Smooth muscle cell (in vitro differentiated cells): ENCODE measurements at regions not wholly inside any gene's neighbourhood (a gene's known extent, or its start where the extent isn't known, plus 50 kb on each side); places are given as distances from the start of the nearest gene placed in this dataset.

Source experiments
- DNase-seq: peaks from one replicate; lab custom pipeline; 2025; ENCODE audit not compliant: unreplicated experiment; lab: John Stamatoyannopoulos, UW
- H2AFZ ChIP-seq: fragments of 200-600 bp; sonication (generic); 2 replicates; pipeline ENCODE4 v1.6.0; 2016; ENCODE audit warnings: antibody characterized with exemption, low read depth, mild to moderate bottlenecking
- H3F3A ChIP-seq: fragments of 200-600 bp; sonication (generic); 2 replicates; pipeline ENCODE4 v1.6.0; 2017; ENCODE audit warnings: antibody characterized with exemption, low read depth
- H3K27ac ChIP-seq: fragments of 200-600 bp; sonication (generic); 2 replicates; pipeline ENCODE4 v1.5.1; 2016; ENCODE audit warnings: low read depth, mild to moderate bottlenecking
- H3K27me3 ChIP-seq: fragments of 200-600 bp; sonication (generic); 2 replicates; pipeline ENCODE4 v1.6.1; 2016; ENCODE audit warnings: low read depth, mild to moderate bottlenecking
- H3K36me3 ChIP-seq: fragments of 200-600 bp; sonication (generic); 2 replicates; pipeline ENCODE4 v1.5.1; 2016; ENCODE audit warnings: low read depth
- H3K4me1 ChIP-seq: fragments of 200-600 bp; sonication (generic); 2 replicates; pipeline ENCODE4 v1.5.1; 2016; ENCODE audit warnings: low read depth
- H3K4me2 ChIP-seq: fragments of 200-600 bp; sonication (generic); 2 replicates; pipeline ENCODE4 v1.6.0; 2016; ENCODE audit warnings: mild to moderate bottlenecking
- H3K4me3 ChIP-seq: fragments of 200-600 bp; sonication (generic); 2 replicates; pipeline ENCODE4 v1.5.1; 2016; ENCODE audit warnings: mild to moderate bottlenecking
- H3K79me2 ChIP-seq: fragments of 200-600 bp; sonication (generic); 2 replicates; pipeline ENCODE4 v1.6.0; 2016; ENCODE audit warnings: low read depth, mild to moderate bottlenecking
- H3K9ac ChIP-seq: fragments of 200-600 bp; sonication (generic); 2 replicates; pipeline ENCODE4 v1.6.0; 2016; ENCODE audit warnings: low read depth
- H3K9me3 ChIP-seq: fragments of 200-600 bp; sonication (generic); replicated peaks from 2 replicates; pipeline ENCODE4 v1.5.1; 2016; ENCODE audit warnings: low read depth
- H4K20me1 ChIP-seq: fragments of 200-600 bp; sonication (generic); 2 replicates; pipeline ENCODE4 v1.6.0; 2016; ENCODE audit warnings: low read depth
- WGBS: methylation state at CpG from one replicate; pipeline ENCODE4 v1.1.7; 2016; ENCODE audit warnings: low lambda C conversion rate; 5-methylcytosine and 5-hydroxymethylcytosine counted together
- TF ChIP-seq, protein P1 (sequence below): fragments of 200-600 bp; sonication (generic); IDR thresholded peaks from 2 replicates; pipeline ENCODE4 v1.5.1; 2017; ENCODE audit warnings: borderline replicate concordance, mild to moderate bottlenecking, antibody characterized with exemption; ENCODE audit not compliant: insufficient read depth, poor library complexity, severe bottlenecking

DNA sequence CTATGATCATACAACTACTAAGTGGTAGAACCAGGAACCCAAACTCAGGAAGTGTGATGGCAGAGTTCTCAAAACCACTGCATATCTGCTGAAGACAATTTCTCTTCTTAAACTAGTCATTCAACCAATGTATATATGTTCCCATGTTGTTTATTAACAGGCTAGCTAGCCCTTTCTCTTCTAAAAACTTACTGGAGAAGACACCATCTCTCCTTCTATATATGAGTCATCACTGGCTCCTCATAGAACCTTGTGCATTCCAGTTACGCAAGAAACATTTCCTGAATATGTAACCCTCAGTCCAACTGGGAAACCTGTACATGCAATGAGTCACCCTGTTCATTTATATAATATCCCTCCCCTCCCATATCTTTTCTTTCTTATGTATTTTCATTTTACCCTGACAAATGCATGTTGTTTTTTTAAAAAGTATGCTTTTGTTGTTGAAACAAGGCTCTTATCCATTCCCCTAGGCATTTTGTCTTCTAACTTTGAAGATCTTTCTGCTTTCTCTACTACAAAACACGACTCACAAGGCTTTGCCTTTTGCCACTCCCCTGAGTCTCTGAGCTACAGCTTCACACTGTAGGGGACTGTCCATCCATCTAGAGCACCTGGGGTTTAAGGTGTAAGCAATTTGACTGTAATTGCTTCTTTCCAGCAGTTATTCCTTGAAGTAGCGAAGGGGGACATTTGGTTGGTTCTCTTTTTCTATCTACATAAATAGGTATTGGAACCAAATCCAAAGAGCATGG is 119.5 kb downstream of the ANXA1 start:
- Histone ChIP-seq H3K36me3 (no peaks in the 10 kb centered on the region), H3K4me2 (peak overlapping the region; percentile 9), H3K4me3 (no peak overlapping the region), H3K27me3 (no peaks in the 10 kb centered on the region), H3K9ac (no peak overlapping the region), H3K27ac (peak overlapping the region; percentile 31), H3K79me2 (no peaks in the 10 kb centered on the region), H3K4me1 (peaks cover 9% of the 10 kb centered on the region), H4K20me1 (no peaks in the 10 kb centered on the region), H3F3A (no peaks in the 10 kb centered on the region), H2AFZ (no peak overlapping the region), H3K9me3 (no peaks in the 10 kb centered on the region)
- WGBS: 54% methylated on average over 3 of the region's 3 CpGs
- TF ChIP-seq, protein P1, sequence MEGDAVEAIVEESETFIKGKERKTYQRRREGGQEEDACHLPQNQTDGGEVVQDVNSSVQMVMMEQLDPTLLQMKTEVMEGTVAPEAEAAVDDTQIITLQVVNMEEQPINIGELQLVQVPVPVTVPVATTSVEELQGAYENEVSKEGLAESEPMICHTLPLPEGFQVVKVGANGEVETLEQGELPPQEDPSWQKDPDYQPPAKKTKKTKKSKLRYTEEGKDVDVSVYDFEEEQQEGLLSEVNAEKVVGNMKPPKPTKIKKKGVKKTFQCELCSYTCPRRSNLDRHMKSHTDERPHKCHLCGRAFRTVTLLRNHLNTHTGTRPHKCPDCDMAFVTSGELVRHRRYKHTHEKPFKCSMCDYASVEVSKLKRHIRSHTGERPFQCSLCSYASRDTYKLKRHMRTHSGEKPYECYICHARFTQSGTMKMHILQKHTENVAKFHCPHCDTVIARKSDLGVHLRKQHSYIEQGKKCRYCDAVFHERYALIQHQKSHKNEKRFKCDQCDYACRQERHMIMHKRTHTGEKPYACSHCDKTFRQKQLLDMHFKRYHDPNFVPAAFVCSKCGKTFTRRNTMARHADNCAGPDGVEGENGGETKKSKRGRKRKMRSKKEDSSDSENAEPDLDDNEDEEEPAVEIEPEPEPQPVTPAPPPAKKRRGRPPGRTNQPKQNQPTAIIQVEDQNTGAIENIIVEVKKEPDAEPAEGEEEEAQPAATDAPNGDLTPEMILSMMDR: no peak
- DNase-seq: no peak

DNA sequence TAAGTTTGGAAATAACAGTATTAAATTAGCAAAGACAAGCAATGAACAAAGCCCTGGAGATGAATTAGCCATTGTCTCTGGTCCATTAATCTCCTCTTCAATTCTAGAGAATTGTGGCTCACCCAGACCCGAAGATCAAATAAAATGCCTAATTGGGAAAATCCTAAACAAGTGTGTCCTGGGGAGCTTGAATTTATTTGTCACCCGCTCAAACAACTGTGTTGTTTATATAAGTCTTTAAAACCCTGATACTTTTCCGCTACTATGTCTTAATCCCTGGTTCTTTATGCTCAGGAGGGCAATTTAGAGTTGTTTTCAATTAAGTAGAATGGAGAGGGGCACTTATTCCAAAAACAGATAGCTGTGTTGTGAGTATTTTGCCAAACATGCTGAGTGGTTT is 128.4 kb downstream of the ANXA1 start:
- H3K9me3 ChIP-seq: no peaks in the 10 kb centered on the region
- H3K4me2 ChIP-seq: no peak overlapping the region
- 74% methylated on average over 3 of the region's 3 CpGs for WGBS
- H3K4me1 ChIP-seq: peaks cover 26% of the 10 kb centered on the region
- TF ChIP-seq, protein P1: no peak
- no peak for DNase-seq
- no peak overlapping the region for H3K4me3 ChIP-seq
- no peaks in the 10 kb centered on the region for H3K27me3 ChIP-seq
- no peak overlapping the region for H2AFZ ChIP-seq
- H3K36me3 ChIP-seq: no peaks in the 10 kb centered on the region
- no peaks in the 10 kb centered on the region for H4K20me1 ChIP-seq
- H3K9ac ChIP-seq: no peak overlapping the region
- no peak overlapping the region for H3K27ac ChIP-seq
- H3F3A ChIP-seq: no peaks in the 10 kb centered on the region
- no peaks in the 10 kb centered on the region for H3K79me2 ChIP-seq

DNA sequence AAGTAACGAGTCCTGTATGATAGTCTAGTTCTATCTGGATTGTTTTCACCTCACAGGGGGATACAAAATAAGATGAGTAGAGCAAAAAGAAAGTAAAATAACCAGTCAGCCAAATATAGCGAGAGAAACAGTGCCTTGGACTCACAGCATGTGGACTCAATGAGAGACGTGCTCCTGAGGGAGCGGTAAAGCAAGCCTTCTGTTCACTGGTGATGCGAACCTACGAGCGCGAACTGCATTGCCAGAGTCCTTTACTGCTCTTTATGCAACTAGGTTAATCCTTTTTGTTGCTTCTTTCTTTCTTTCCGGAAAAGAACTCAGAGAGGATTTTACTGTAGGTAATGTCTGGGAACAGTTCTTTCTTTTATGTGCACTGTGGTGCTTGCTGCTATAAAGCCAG is 132.7 kb downstream of the ANXA1 start:
- Histone ChIP-seq H3K4me3 (no peak overlapping the region), H3K79me2 (no peaks in the 10 kb centered on the region), H3K9ac (no peak overlapping the region), H3K9me3 (no peaks in the 10 kb centered on the region), H3K27me3 (no peaks in the 10 kb centered on the region), H3K36me3 (no peaks in the 10 kb centered on the region), H3K4me2 (no peak overlapping the region), H3K27ac (no peak overlapping the region), H3K4me1 (peaks cover 15% of the 10 kb centered on the region), H3F3A (no peaks in the 10 kb centered on the region), H4K20me1 (no peaks in the 10 kb centered on the region), H2AFZ (no peak overlapping the region)
- no peak for DNase-seq
- WGBS: 92% methylated on average over 9 of the region's 9 CpGs
- TF ChIP-seq, protein P1: no peak

DNA sequence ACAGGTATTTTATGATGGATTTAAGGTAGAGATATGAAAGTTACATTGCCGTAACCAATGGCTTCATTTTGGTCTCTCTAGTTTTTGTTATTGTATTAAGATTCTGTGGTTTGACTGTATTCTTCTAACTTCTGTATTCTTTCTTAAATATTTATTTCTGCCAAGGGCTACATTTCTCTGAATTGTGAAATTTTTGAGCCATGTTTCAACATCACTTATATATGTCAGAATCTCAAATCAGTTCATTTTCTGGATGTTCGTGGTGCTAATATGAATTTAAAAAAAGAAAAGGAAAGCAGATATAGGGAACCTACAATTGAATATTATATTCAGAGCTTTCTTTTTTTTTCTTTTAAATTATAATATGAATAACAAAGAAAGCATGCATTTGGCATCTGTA is 142.7 kb downstream of the ANXA1 start:
- Histone ChIP-seq H3F3A (no peaks in the 10 kb centered on the region), H3K27ac (no peak overlapping the region), H4K20me1 (no peaks in the 10 kb centered on the region), H3K9ac (no peak overlapping the region), H2AFZ (no peak overlapping the region), H3K4me3 (no peak overlapping the region), H3K9me3 (no peaks in the 10 kb centered on the region), H3K36me3 (no peaks in the 10 kb centered on the region), H3K27me3 (no peaks in the 10 kb centered on the region), H3K4me2 (no peak overlapping the region), H3K4me1 (no peaks in the 10 kb centered on the region), H3K79me2 (no peaks in the 10 kb centered on the region)
- no peak for DNase-seq
- WGBS: 99% methylated on average over 2 of the region's 2 CpGs
- TF ChIP-seq, protein P1: no peak
